CD4-positive, alpha-beta T cell (primary cell): ENCODE measurements at regions not wholly inside any gene's neighbourhood (a gene's known extent, or its start where the extent isn't known, plus 50 kb on each side); places are given as distances from the start of the nearest gene placed in this dataset.

Experiments used
- ATAC-seq: fragments of 200-7000 bp; cut with Tn5 transposase; one replicate; pipeline ENCODE4 v1.10.0; 2022; ENCODE audit warnings: mild to moderate bottlenecking; ENCODE audit not compliant: poor library complexity
- CTCF ChIA-PET: fragments of 350-600 bp; sonication (Branson Sonifier 250); formaldehyde crosslinking; loops from one replicate; lab custom pipeline; 2021; ENCODE audit warnings: antibody characterized with exemption, inconsistent platforms; lab: Charles Lee
- POLR2A ChIA-PET: fragments of 350-600 bp; sonication (Branson Sonifier 250); formaldehyde crosslinking; loops from one replicate; lab custom pipeline; 2021; ENCODE audit warnings: antibody characterized with exemption, inconsistent platforms; lab: Charles Lee
- DNase-seq, 14 experiments: peaks; one replicate each; pipeline ENCODE4 v3.0.0-alpha.2; 2013 to 2020; ENCODE audit warnings: mixed read lengths in 2 of 14
- H3K27ac ChIP-seq, 2 donors: one replicate each; pipeline versions ENCODE4 v1.5.1 to v1.7.0; 2013; ENCODE audit warnings: low read length in 2 of 2, low read depth in 1 of 2, mild to moderate bottlenecking in 1 of 2
- H3K27me3 ChIP-seq, 2 experiments: 1 replicate in 1 of 2; 2 replicates in 1 of 2; pipeline versions ENCODE4 v1.6.1 to v1.7.0; 2013; ENCODE audit warnings: low read length in 2 of 2, control low read depth in 1 of 2, mild to moderate bottlenecking in 1 of 2, moderate library complexity in 1 of 2; ENCODE audit not compliant: insufficient read depth in 2 of 2, control insufficient read depth in 1 of 2
- H3K36me3 ChIP-seq: one replicate; pipeline ENCODE4 v1.6.1; 2013; ENCODE audit warnings: low read length, control low read depth; ENCODE audit not compliant: insufficient read depth
- H3K4me1 ChIP-seq: one replicate; pipeline ENCODE4 v1.6.1; 2013; ENCODE audit warnings: low read length, control low read depth; ENCODE audit not compliant: insufficient read depth
- H3K4me3 ChIP-seq: one replicate; pipeline ENCODE4 v1.5.1; 2013; ENCODE audit warnings: mild to moderate bottlenecking, low read length, moderate library complexity
- H3K9me3 ChIP-seq, 2 experiments: 1 replicate in 1 of 2; 2 replicates in 1 of 2; pipeline versions ENCODE4 v1.6.1 to v1.7.0; 2013; ENCODE audit warnings: low read length in 2 of 2, mild to moderate bottlenecking in 2 of 2, control low read depth in 1 of 2, moderate library complexity in 1 of 2; ENCODE audit not compliant: control insufficient read depth in 1 of 2, insufficient read depth in 1 of 2
- H3K27ac Mint-ChIP-seq: one replicate; pipeline ENCODE4 v1.8.0; 2020; ENCODE audit warnings: mixed read lengths
- H3K27me3 Mint-ChIP-seq: one replicate; pipeline ENCODE4 v1.8.0; 2021; ENCODE audit warnings: mixed read lengths
- H3K36me3 Mint-ChIP-seq: one replicate; pipeline ENCODE4 v1.8.0; 2021; ENCODE audit warnings: low read depth, mixed read lengths
- H3K4me1 Mint-ChIP-seq: one replicate; pipeline ENCODE4 v1.8.0; 2021; ENCODE audit warnings: low read depth, mixed read lengths
- H3K4me3 Mint-ChIP-seq: one replicate; pipeline ENCODE4 v1.8.0; 2020; ENCODE audit warnings: mild to moderate bottlenecking, mixed read lengths
- H3K9me3 Mint-ChIP-seq: one replicate; pipeline ENCODE4 v1.8.0; 2020; ENCODE audit warnings: mixed read lengths
- CTCF ChIP-seq: fragments of 200-600 bp; IDR thresholded peaks from one replicate; pipeline ENCODE4 v1.8.0; 2022; ENCODE audit warnings: antibody characterized with exemption, mild to moderate bottlenecking
- intact Hi-C, 2 experiments: fragments of 100-400 bp; cut with DNase I in 1 of 2; cut with micrococcal nuclease in 1 of 2; formaldehyde crosslinking; loops; one replicate each; pipeline versions ENCODE4 v1.15.1 to v1.9.0; 2023 to 2025; cut with DNase I, micrococcal nuclease

- no peaks in the 10 kb centered on the region for H3K4me1 ChIP-seq
- intact Hi-C loops: no loop called here
- H3K9me3 Mint-ChIP-seq: no peaks in the 10 kb centered on the region
- H3K36me3 Mint-ChIP-seq: no peaks in the 10 kb centered on the region
- H3K4me1 Mint-ChIP-seq: no peaks in the 10 kb centered on the region
- DNase-seq (no peak), ATAC-seq (no peak)
- no peak overlapping the region for H3K27ac ChIP-seq
- no peak overlapping the region for H3K4me3 ChIP-seq
- POLR2A ChIA-PET: no interaction called here
- no peak overlapping the region for H3K27ac Mint-ChIP-seq
- no peaks in the 10 kb centered on the region for H3K9me3 ChIP-seq
- no peak for TF ChIP-seq CTCF
- no peaks in the 10 kb centered on the region for H3K27me3 ChIP-seq
- H3K36me3 ChIP-seq: no peaks in the 10 kb centered on the region
- CTCF ChIA-PET: no interaction called here
- no peak overlapping the region for H3K4me3 Mint-ChIP-seq
- no peaks in the 10 kb centered on the region for H3K27me3 Mint-ChIP-seq
Measured at GRCh38 chr13:22263185-22263584, 592.3 kb downstream of the FGF9 start.

GRCh38 chr13:22265563-22265962 lies 594.7 kb downstream of the FGF9 start:
- DNase-seq (no peak), ATAC-seq (no peak)
- Mint-ChIP-seq H3K9me3 (no peaks in the 10 kb centered on the region), H3K4me1 (no peaks in the 10 kb centered on the region), H3K36me3 (no peaks in the 10 kb centered on the region), H3K4me3 (no peak overlapping the region), H3K27ac (no peak overlapping the region), H3K27me3 (no peaks in the 10 kb centered on the region)
- Histone ChIP-seq H3K4me1 (no peaks in the 10 kb centered on the region), H3K9me3 (no peaks in the 10 kb centered on the region), H3K36me3 (no peaks in the 10 kb centered on the region), H3K27ac (no peak overlapping the region), H3K4me3 (no peak overlapping the region), H3K27me3 (no peaks in the 10 kb centered on the region)
- TF ChIP-seq CTCF: no peak
- ChIA-PET CTCF (no interaction called here), POLR2A (no interaction called here)
- intact Hi-C loops: no loop called here

- H3K36me3 ChIP-seq: no peaks in the 10 kb centered on the region
- H3K27me3 Mint-ChIP-seq: no peaks in the 10 kb centered on the region
Measured at GRCh38 chr13:22270881-22271280, 600.0 kb downstream of the FGF9 start.

More at GRCh38 chr13:22270881-22271280, 600.0 kb downstream of the FGF9 start:
- POLR2A ChIA-PET: interaction anchor here (0.6 kb wide), 1 partner anchor 247 kb away, joined by 3 read pairs; no protein-coding TSS in a partner anchor
- intact Hi-C loops: loop anchor here in 1 of 2 experiments (10.0 kb wide), 1 partner anchor 346 kb away; no protein-coding TSS in a partner anchor
- H3K27ac ChIP-seq: no peak overlapping the region
- no peaks in the 10 kb centered on the region for H3K9me3 ChIP-seq
- H3K27ac Mint-ChIP-seq: no peak overlapping the region
- H3K9me3 Mint-ChIP-seq: no peaks in the 10 kb centered on the region
- CTCF ChIA-PET: no interaction called here
- no peak overlapping the region for H3K4me3 ChIP-seq
- no peaks in the 10 kb centered on the region for H3K4me1 ChIP-seq
- ATAC-seq: no peak
- H3K36me3 Mint-ChIP-seq: no peaks in the 10 kb centered on the region
- H3K4me1 Mint-ChIP-seq: no peaks in the 10 kb centered on the region
- no peak for DNase-seq
- no peaks in the 10 kb centered on the region for H3K27me3 ChIP-seq
- no peak for TF ChIP-seq CTCF
- H3K4me3 Mint-ChIP-seq: no peak overlapping the region
